ENCODE measurements at regions not wholly inside any gene's neighbourhood (a gene's known extent, or its start where the extent isn't known, plus 50 kb on each side); places are given as distances from the start of the nearest gene placed in this dataset.
"Not testable (repeated sequence)": the region's sequence is repeated elsewhere in the genome, so short reads cannot be mapped to it uniquely, and the experiment has no call there.

DNA sequence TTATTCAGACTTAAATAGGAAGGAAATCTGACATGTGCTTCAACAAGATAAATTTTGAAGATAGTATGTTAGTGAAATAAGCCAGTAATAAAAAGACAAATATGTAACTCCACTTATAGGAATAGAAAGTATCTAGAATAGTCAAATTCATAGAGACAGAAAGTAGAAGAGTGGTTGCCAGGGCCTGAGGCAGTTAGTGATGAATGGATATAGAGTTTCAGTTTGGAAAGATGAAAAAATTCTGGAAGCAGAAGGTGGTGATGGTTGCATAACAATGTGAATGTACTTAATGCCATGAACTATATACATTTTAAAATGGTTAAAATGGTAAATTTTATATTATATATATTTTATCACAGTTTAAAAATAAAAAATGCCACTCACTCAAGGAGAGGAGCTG, 54.3 kb downstream of the HAND2 start:
- Mint-ChIP-seq H3K36me3 (ENCODE audit: low read depth) (no peaks in the 10 kb centered on the region), H3K27ac (no peak overlapping the region), H3K9me3 (ENCODE audit: low read depth) (no peaks in the 10 kb centered on the region), H3K27me3 (peaks cover 5% of the 10 kb centered on the region), H3K4me3 (no peak overlapping the region), H3K4me1 (no peaks in the 10 kb centered on the region)
- no peak for ATAC-seq
- DNase-seq: no peak
- ChIA-PET POLR2A (no interaction called here), CTCF (no interaction called here)
- intact Hi-C loops (cut with DNase I, micrococcal nuclease): no loop called here

DNA sequence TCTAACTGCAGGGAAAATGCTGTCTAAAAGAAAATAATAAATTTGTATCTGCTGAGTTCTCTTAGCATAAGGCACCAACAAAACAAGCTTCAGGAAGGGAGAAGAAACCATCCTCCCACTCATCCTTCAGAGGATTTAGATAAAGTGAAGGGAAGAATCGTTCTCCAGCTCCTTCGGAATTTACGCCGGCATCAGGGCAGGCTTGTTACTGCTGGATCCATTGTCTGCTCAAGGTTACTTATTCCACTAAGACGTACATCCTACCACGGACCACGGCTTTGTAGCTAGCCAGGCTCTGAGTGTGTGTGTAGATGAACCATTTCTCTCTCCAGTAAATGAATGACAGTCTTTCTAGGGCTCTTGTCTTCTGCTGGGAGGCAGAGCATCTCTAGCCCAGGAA, 60.4 kb downstream of the HAND2 start:
- Mint-ChIP-seq H3K9me3 (ENCODE audit: low read depth) (no peaks in the 10 kb centered on the region), H3K27me3 (peaks cover 9% of the 10 kb centered on the region), H3K4me1 (no peaks in the 10 kb centered on the region), H3K4me3 (no peak overlapping the region), H3K27ac (no peak overlapping the region), H3K36me3 (ENCODE audit: low read depth) (no peaks in the 10 kb centered on the region)
- ChIA-PET POLR2A (no interaction called here), CTCF (interaction anchor here (0.8 kb wide), 1 partner anchor 25 kb away, joined by 4 read pairs; no protein-coding TSS in a partner anchor)
- DNase-seq: no peak
- no peak for ATAC-seq
- intact Hi-C loops (cut with DNase I, micrococcal nuclease): no loop called here

DNA sequence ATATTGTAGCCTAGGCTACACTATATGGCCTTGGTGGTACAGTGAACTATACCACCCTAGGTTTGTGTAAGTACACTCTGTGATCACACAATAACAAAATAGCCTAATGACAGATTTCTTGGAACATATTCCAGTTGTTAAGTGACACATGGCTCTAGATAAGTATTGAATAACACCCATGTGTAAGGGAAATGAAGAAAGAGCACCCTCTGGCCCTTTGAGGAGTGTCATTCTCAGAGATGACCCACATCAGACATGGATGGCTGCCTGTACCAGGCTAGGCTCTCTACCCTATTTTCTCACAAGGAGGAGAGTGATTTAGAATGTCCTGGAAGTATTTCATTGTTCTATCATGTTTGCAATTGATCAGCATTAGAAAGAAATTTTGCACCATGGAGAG, 61.7 kb downstream of the HAND2 start:
- intact Hi-C loops (cut with DNase I, micrococcal nuclease): no loop called here
- no peak overlapping the region for H3K4me3 Mint-ChIP-seq
- H3K27ac Mint-ChIP-seq: no peak overlapping the region
- no peak for ATAC-seq
- POLR2A ChIA-PET: no interaction called here
- CTCF ChIA-PET: no interaction called here
- no peaks in the 10 kb centered on the region for H3K4me1 Mint-ChIP-seq
- H3K36me3 Mint-ChIP-seq (ENCODE audit: low read depth): no peaks in the 10 kb centered on the region
- no peaks in the 10 kb centered on the region for H3K9me3 Mint-ChIP-seq (ENCODE audit: low read depth)
- no peak for DNase-seq
- H3K27me3 Mint-ChIP-seq: peaks cover 7% of the 10 kb centered on the region

DNA sequence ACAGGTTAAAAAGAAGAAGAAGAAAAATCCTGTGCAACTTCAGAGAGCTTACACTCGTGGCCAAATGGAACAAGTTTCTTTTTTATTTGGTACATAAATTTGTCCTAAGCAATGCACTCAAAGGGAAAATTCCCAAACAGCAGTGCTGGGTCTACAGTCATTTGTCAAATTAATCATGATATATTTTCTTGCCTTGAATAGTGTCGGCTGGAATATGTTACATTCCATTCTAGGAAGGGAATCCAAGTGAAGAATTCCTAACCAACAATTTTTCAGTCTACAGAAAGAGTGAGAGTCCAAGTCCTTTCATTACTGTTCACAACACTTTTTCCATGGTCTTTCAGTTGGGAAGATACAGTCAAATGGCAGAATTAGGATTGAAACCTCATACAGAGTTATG, 63.9 kb downstream of the HAND2 start:
- Mint-ChIP-seq H3K4me1 (no peaks in the 10 kb centered on the region), H3K36me3 (ENCODE audit: low read depth) (no peaks in the 10 kb centered on the region), H3K27ac (no peak overlapping the region), H3K9me3 (ENCODE audit: low read depth) (no peaks in the 10 kb centered on the region), H3K4me3 (no peak overlapping the region), H3K27me3 (peaks cover 6% of the 10 kb centered on the region)
- ATAC-seq (no peak), DNase-seq (no peak)
- intact Hi-C loops (cut with DNase I, micrococcal nuclease): no loop called here
- ChIA-PET CTCF (no interaction called here), POLR2A (no interaction called here)

DNA sequence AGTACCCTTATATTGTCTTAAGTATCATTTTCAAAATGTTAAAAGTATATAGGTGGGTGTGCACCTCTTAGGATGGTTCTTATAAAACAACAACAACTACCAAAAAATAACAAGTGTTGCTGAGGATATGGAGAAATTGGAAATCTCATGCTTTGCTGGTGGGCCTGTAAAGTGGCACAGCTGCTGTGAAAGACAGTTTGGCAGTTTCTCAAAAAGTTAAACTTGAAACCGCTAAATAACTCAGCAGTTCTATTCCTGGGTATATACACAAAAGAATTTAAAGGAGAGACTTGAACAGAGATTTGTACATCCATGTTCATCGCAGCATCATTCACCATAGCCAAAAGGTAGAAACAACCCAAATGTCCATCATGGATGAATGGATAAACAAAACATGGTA, 65.5 kb downstream of the HAND2 start:
- no peak for DNase-seq
- POLR2A ChIA-PET: no interaction called here
- intact Hi-C loops (cut with DNase I, micrococcal nuclease): no loop called here
- Mint-ChIP-seq H3K9me3 (ENCODE audit: low read depth) (no peaks in the 10 kb centered on the region), H3K4me1 (no peaks in the 10 kb centered on the region), H3K27ac (no peak overlapping the region), H3K27me3 (peaks cover 3% of the 10 kb centered on the region), H3K4me3 (no peak overlapping the region), H3K36me3 (ENCODE audit: low read depth) (no peaks in the 10 kb centered on the region)
- CTCF ChIA-PET: no interaction called here
- ATAC-seq: no peak

DNA sequence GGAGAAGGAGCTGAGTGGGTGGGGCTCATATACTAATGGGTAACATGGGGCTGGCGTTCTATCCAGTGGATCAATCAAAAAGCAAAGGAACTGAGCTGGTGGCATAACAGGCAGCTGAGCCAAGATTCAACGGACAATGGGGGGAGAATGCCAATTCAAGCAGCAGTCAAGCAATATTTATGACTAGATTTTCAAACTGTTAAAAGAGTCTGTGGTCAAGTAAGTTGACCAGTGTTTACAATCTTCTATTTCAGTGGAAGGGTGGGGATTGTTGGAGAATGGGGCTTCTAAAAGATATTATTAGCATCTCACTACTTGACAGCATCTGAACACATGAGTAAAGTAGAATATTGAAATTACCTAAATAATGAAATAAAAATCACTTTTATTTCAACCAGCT, 64.9 kb upstream of the SCRG1 start:
- no peaks in the 10 kb centered on the region for H3K9me3 Mint-ChIP-seq (ENCODE audit: low read depth)
- no peaks in the 10 kb centered on the region for H3K4me1 Mint-ChIP-seq
- H3K27ac Mint-ChIP-seq: no peak overlapping the region
- H3K27me3 Mint-ChIP-seq: peaks cover 3% of the 10 kb centered on the region
- H3K36me3 Mint-ChIP-seq (ENCODE audit: low read depth): no peaks in the 10 kb centered on the region
- DNase-seq (no peak), ATAC-seq (no peak)
- CTCF ChIA-PET: no interaction called here
- POLR2A ChIA-PET: interaction anchor here (0.6 kb wide), 1 partner anchor 38 kb away, joined by 5 read pairs; no protein-coding TSS in a partner anchor
- intact Hi-C loops (cut with DNase I, micrococcal nuclease): no loop called here
- no peak overlapping the region for H3K4me3 Mint-ChIP-seq

DNA sequence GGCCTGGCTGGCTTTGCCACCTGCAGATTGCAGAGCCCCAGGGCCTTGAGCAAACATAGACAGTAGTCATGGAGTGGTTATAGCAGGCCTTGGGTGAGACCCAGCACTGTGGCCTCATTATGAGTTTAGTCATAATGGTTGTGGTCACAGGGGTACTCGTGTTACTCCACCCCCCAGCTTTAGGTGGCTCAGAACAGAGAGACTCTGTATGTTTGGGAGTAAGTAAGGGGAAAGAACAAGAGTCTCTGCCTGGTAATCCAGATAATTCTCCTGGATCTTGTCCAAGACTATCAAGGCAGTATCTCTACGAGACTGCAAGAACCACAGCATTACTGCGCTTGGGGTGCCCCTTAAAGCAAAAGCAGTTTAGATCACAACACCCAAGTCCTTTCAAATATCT, 62.3 kb upstream of the SCRG1 start:
- no peak for DNase-seq
- no peak overlapping the region for H3K27ac Mint-ChIP-seq
- no peaks in the 10 kb centered on the region for H3K9me3 Mint-ChIP-seq (ENCODE audit: low read depth)
- ATAC-seq: no peak
- no peaks in the 10 kb centered on the region for H3K4me1 Mint-ChIP-seq
- peaks cover 3% of the 10 kb centered on the region for H3K27me3 Mint-ChIP-seq
- POLR2A ChIA-PET: no interaction called here
- CTCF ChIA-PET: interaction anchor here (0.5 kb wide), 1 partner anchor 458 kb away, joined by 3 read pairs; no protein-coding TSS in a partner anchor
- no peak overlapping the region for H3K4me3 Mint-ChIP-seq
- intact Hi-C loops (cut with DNase I, micrococcal nuclease): no loop called here
- no peaks in the 10 kb centered on the region for H3K36me3 Mint-ChIP-seq (ENCODE audit: low read depth)

DNA sequence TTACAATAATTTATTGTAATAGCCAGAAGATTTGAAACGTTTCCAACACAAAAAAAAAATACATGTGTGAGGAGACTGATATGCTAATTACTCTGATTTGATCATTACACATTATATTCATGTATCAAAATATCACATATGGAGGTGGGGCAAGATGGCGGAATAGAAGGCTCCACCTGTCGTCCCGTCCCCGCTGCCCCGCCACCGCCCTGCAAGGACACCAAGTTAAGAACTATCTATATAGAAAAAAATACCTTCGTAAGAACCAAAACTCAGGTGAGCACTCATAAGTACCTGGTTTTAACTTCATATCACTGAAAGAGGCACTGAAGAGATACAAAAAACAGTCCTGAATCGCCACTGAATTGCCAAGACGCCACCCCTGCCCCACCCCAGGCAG, 60.9 kb upstream of the SCRG1 start:
- Mint-ChIP-seq H3K9me3 (ENCODE audit: low read depth) (no peaks in the 10 kb centered on the region), H3K27ac (no peak overlapping the region), H3K27me3 (no peaks in the 10 kb centered on the region), H3K4me3 (no peak overlapping the region), H3K4me1 (no peaks in the 10 kb centered on the region), H3K36me3 (ENCODE audit: low read depth) (no peaks in the 10 kb centered on the region)
- intact Hi-C loops (cut with DNase I, micrococcal nuclease): no loop called here
- DNase-seq (no peak), ATAC-seq (no peak)
- ChIA-PET POLR2A (no interaction called here), CTCF (no interaction called here)

DNA sequence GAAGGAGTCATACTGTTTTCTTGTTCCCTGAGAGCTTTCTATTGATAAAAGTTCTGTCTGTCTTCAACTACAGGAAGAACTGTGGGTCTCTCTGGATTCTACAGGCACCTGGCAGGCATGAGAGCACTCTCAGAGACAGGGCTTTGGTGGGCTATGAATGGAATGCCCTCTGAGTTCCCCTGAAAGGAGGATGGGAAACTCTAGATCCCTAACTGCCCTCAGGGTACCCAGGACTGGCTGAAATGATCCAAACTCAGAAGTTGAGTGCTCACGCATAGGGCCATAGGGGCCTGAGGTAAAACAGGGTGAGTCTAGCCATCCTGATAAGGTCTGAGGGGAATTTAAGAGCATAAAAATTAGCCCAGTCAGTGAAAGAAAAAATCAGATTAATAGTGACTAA, 59.0 kb upstream of the SCRG1 start:
- H3K36me3 Mint-ChIP-seq (ENCODE audit: low read depth): no peaks in the 10 kb centered on the region
- intact Hi-C loops (cut with DNase I, micrococcal nuclease): no loop called here
- DNase-seq (no peak), ATAC-seq (no peak)
- ChIA-PET POLR2A (no interaction called here), CTCF (no interaction called here)
- no peaks in the 10 kb centered on the region for H3K4me1 Mint-ChIP-seq
- H3K9me3 Mint-ChIP-seq (ENCODE audit: low read depth): no peaks in the 10 kb centered on the region
- no peak overlapping the region for H3K4me3 Mint-ChIP-seq
- no peak overlapping the region for H3K27ac Mint-ChIP-seq
- no peaks in the 10 kb centered on the region for H3K27me3 Mint-ChIP-seq

DNA sequence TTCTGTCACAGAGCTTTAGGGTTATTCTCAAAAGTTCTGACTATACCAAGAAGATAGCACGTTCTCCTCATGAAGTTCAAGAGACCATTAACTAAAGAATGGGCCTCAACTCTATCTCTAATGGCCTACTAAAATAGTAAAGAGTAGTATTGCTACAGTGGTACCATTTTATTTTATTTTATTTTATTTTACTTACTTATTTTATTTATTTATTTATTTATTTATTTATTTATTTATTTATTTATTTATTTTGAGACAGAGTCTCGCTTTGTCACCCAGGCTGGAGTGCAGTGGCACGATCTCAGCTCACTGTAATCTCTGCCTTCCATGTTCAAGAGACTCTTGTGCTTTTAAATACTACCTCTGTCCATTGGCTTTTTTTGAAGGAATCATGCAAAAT, 52.5 kb upstream of the SCRG1 start:
- H3K27me3 Mint-ChIP-seq; ATAC-seq; intact Hi-C loops (cut with DNase I, micrococcal nuclease); H3K27ac Mint-ChIP-seq; POLR2A ChIA-PET; DNase-seq; H3K36me3 Mint-ChIP-seq (ENCODE audit: low read depth); H3K4me1 Mint-ChIP-seq; H3K9me3 Mint-ChIP-seq (ENCODE audit: low read depth); H3K4me3 Mint-ChIP-seq: not testable (repeated sequence)
- CTCF ChIA-PET: interaction anchor here (0.6 to 1.3 kb wide), 4 partner anchors 17 to 150 kb away, joined by 3 to 8 read pairs (median 4); no protein-coding TSS in a partner anchor

DNA sequence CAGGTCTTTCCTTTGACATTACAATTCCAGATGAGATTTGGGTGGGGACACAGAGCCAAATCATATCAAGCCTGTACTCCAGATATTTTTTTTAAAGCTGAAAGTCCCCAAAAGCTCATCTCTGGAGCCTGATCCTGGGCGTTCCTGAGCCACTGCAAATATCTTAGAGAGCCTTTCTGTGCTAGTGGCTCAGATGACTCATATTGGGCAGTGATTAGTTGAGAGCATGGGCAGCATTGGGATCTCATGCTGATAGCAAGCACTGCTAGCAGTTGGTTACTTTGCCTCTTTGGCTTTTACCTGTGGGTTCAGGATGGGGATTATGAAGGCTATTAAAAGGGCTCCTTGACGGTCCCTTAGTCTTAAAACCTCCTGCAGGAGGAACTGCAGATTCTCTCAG, 51.4 kb upstream of the SCRG1 start:
- no peak for DNase-seq
- H3K36me3 Mint-ChIP-seq (ENCODE audit: low read depth): no peaks in the 10 kb centered on the region
- CTCF ChIA-PET: no interaction called here
- intact Hi-C loops (cut with DNase I, micrococcal nuclease): no loop called here
- POLR2A ChIA-PET: no interaction called here
- peaks cover 1% of the 10 kb centered on the region for H3K27me3 Mint-ChIP-seq
- H3K27ac Mint-ChIP-seq: no peak overlapping the region
- H3K4me1 Mint-ChIP-seq: no peaks in the 10 kb centered on the region
- no peak overlapping the region for H3K4me3 Mint-ChIP-seq
- no peaks in the 10 kb centered on the region for H3K9me3 Mint-ChIP-seq (ENCODE audit: low read depth)
- no peak for ATAC-seq

DNA sequence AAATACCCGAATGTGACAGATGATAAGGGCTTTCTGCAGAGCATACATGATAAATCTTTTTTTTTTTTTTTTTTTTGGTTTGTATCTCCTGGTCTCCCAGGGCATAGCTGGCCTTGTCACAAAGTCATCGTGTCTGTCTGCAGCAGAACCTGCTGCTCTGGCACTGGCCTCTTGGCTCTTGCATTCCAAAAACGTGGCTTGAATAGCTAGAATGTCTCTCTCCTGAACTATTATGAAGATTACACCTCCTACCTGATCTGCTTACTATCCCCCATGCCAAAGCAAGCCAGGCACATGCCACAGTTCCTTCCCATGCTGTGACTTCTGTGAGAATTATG, 50.4 kb upstream of the SCRG1 start:
- H3K4me1 Mint-ChIP-seq: no peaks in the 10 kb centered on the region
- H3K4me3 Mint-ChIP-seq: no peak overlapping the region
- H3K9me3 Mint-ChIP-seq (ENCODE audit: low read depth): no peaks in the 10 kb centered on the region
- H3K27me3 Mint-ChIP-seq: peaks cover 1% of the 10 kb centered on the region
- intact Hi-C loops (cut with DNase I, micrococcal nuclease): no loop called here
- H3K27ac Mint-ChIP-seq: no peak overlapping the region
- POLR2A ChIA-PET: no interaction called here
- ATAC-seq: no peak
- DNase-seq: no peak
- no peaks in the 10 kb centered on the region for H3K36me3 Mint-ChIP-seq (ENCODE audit: low read depth)
- CTCF ChIA-PET: interaction anchor here (0.6 to 1.0 kb wide), 3 partner anchors 50 to 421 kb away, joined by 3 read pairs; no protein-coding TSS in a partner anchor

All from activated CD4-positive, alpha-beta T cell treated with anti-CD3 and anti-CD28 coated beads for 36 hours (primary cell).